A549 (cell line): ENCODE measurements at regions not wholly inside any gene's neighbourhood (a gene's known extent, or its start where the extent isn't known, plus 50 kb on each side); places are given as distances from the start of the nearest gene placed in this dataset.
A peak's percentile ranks its signal among the peaks of the same experiment; 100 is the strongest.

ENCODE experiments used
- ATAC-seq, 2 experiments: fragments of 200-7000 bp in 1 of 2; fragments of >200 bp in 1 of 2; cut with Nextera tagmentation in 1 of 2; cut with Tn5 transposase in 1 of 2; 3 replicates each; pipeline versions ENCODE4 v1.8.0 to v1.9.1; 2018 to 2020; ENCODE audit warnings: mild to moderate bottlenecking in 1 of 2, moderate library complexity in 1 of 2
- CTCF ChIA-PET: fragments of 300-600 bp; sonication (Branson Sonifier 250); formaldehyde crosslinking; extraction: SDS; loops from one replicate; lab custom pipeline; 2021; ENCODE audit warnings: antibody characterized with exemption, inconsistent platforms; lab: Yijun Ruan, JAX
- POLR2A ChIA-PET: fragments of 350-600 bp; formaldehyde crosslinking; extraction: SDS; loops from one replicate; lab custom pipeline; 2021; ENCODE audit warnings: antibody characterized with exemption, inconsistent platforms; lab: Yijun Ruan, JAX
- DNase-seq, 2 experiments: peaks; one replicate each; pipeline versions ENCODE4 v3.0.0 to v3.0.0-alpha.2; 2011 to 2016; ENCODE audit warnings: low read depth in 1 of 2, low spot score in 1 of 2
- FAIRE-seq: peaks from 2 replicates; lab custom pipeline; 2011; peaks lifted over from hg19 to GRCh38; lab: Jason Lieb, UNC
- H3K27ac ChIP-seq, 2 experiments: fragments of >200 bp; sonication (Bioruptor Twin); formaldehyde crosslinking; 3 replicates each; pipeline ENCODE4 v1.5.1; 2016 to 2017
- H3K4me1 ChIP-seq: fragments of >200 bp; sonication (Bioruptor Twin); formaldehyde crosslinking; 3 replicates; pipeline ENCODE4 v1.6.1; 2016
- H3K4me2 ChIP-seq: fragments of >200 bp; sonication (Bioruptor Twin); formaldehyde crosslinking; 3 replicates; pipeline ENCODE4 v1.6.1; 2016
- H3K4me3 ChIP-seq: fragments of >200 bp; sonication (Bioruptor Twin); formaldehyde crosslinking; 3 replicates; pipeline ENCODE4 v1.5.1; 2016
- H3K9me3 ChIP-seq: fragments of >200 bp; sonication (Bioruptor Twin); formaldehyde crosslinking; 3 replicates; pipeline ENCODE4 v1.6.1; 2016
- CBX8 ChIP-seq: fragments of 200-600 bp; sonication (generic); IDR thresholded peaks from 2 replicates; pipeline ENCODE4 v1.6.1; 2016
- CEBPB ChIP-seq, 2 experiments: fragments of >200 bp in 1 of 2; sonication (Bioruptor Twin) in 1 of 2; formaldehyde crosslinking in 1 of 2; IDR thresholded peaks; 2 replicates each; pipeline ENCODE4 v1.6.1; 2012 to 2016
- CHD4 ChIP-seq: fragments of 200-600 bp; sonication (generic); IDR thresholded peaks from 2 replicates; pipeline ENCODE4 v1.6.1; 2016; ENCODE audit warnings: antibody characterized with exemption, mild to moderate bottlenecking, borderline replicate concordance
- EP300 ChIP-seq, 2 experiments: fragments of >200 bp; sonication (Bioruptor Twin); formaldehyde crosslinking; IDR thresholded peaks; 2 replicates in 1 of 2; 3 replicates in 1 of 2; pipeline ENCODE4 v1.6.1; 2016 to 2017
- FOSL2 ChIP-seq, 2 experiments: fragments of 450-650 bp in 1 of 2; fragments of >200 bp in 1 of 2; sonication (Bioruptor Twin) in 1 of 2; formaldehyde crosslinking; IDR thresholded peaks; 2 replicates each; pipeline versions ENCODE4 v1.5.0 to v1.6.1; 2016 to 2020; ENCODE audit warnings: mild to moderate bottlenecking in 1 of 2, moderate library complexity in 1 of 2
- HDAC2 ChIP-seq: fragments of 200-600 bp; sonication (generic); IDR thresholded peaks from 2 replicates; pipeline ENCODE4 v1.6.1; 2016
- HEYL ChIP-seq: fragments of 250-450 bp; sonication (Bioruptor Pico); IDR thresholded peaks from 2 replicates; pipeline ENCODE4 v1.8.0; 2021; ENCODE audit warnings: mild to moderate bottlenecking, moderate library complexity
- HOXB13 ChIP-seq: fragments of 250-450 bp; sonication (Bioruptor Pico); IDR thresholded peaks from 2 replicates; pipeline ENCODE4 v1.5.0; 2020; ENCODE audit warnings: low read depth, mild to moderate bottlenecking, moderate library complexity
- MAFK ChIP-seq: fragments of 450-650 bp; IDR thresholded peaks from 2 replicates; pipeline ENCODE4 v1.6.1; 2014; ENCODE audit not compliant: partially characterized antibody
- NFE2L2 ChIP-seq: fragments of 150-350 bp; conservative IDR thresholded peaks from 2 replicates; pipeline ENCODE4 v1.6.1; 2014; ENCODE audit warnings: low read length
- PHF8 ChIP-seq: fragments of 200-600 bp; sonication (generic); IDR thresholded peaks from 2 replicates; pipeline ENCODE4 v1.6.1; 2016; ENCODE audit warnings: low read depth, mild to moderate bottlenecking, antibody characterized with exemption, moderate library complexity, borderline replicate concordance
- POLR2AphosphoS2 ChIP-seq: conservative IDR thresholded peaks from 2 replicates; pipeline ENCODE4 v1.6.1; 2012; ENCODE audit warnings: low read length, improper control_type of control experiment, inconsistent platforms
- RAD21 ChIP-seq, 2 experiments: fragments of >200 bp in 1 of 2; sonication (Bioruptor Twin) in 1 of 2; formaldehyde crosslinking in 1 of 2; IDR thresholded peaks in 1 of 2; conservative IDR thresholded peaks in 1 of 2; 2 replicates in 1 of 2; 3 replicates in 1 of 2; pipeline ENCODE4 v1.6.1; 2012 to 2018; ENCODE audit warnings: inconsistent platforms in 1 of 2
- RARB ChIP-seq: fragments of 250-450 bp; sonication (Bioruptor Pico); IDR thresholded peaks from 2 replicates; pipeline ENCODE4 v1.8.0; 2021; ENCODE audit warnings: mild to moderate bottlenecking, moderate library complexity
- SMC3 ChIP-seq: fragments of >200 bp; sonication (Bioruptor Twin); formaldehyde crosslinking; IDR thresholded peaks from 3 replicates; pipeline ENCODE4 v1.6.1; 2018; ENCODE audit warnings: inconsistent platforms
- TP53 ChIP-seq: fragments of 250-450 bp; sonication (Bioruptor Pico); IDR thresholded peaks from 2 replicates; pipeline ENCODE4 v1.5.0; 2021; ENCODE audit warnings: mild to moderate bottlenecking, moderate library complexity
- ZNF302 ChIP-seq: fragments of 250-450 bp; sonication (Bioruptor Pico); IDR thresholded peaks from 2 replicates; pipeline ENCODE4 v1.9.0; 2021; ENCODE audit warnings: inconsistent platforms, mild to moderate bottlenecking, moderate library complexity
- WGBS: methylation state at CpG from one replicate; pipeline ENCODE4 v1.1.6; 2017; ENCODE audit errors: missing lambda C conversion rate; 5-methylcytosine and 5-hydroxymethylcytosine counted together
- TF ChIP-seq, protein P1 (sequence below): fragments of >200 bp; sonication (Bioruptor Twin); formaldehyde crosslinking; IDR thresholded peaks from 3 replicates; pipeline ENCODE4 v1.5.1; 2016
- TF ChIP-seq, protein P2 (sequence below): fragments of >200 bp; sonication (Bioruptor Twin); formaldehyde crosslinking; IDR thresholded peaks from 2 replicates; pipeline ENCODE4 v1.6.1; 2016
- TF ChIP-seq, protein P3 (sequence below): IDR thresholded peaks from 2 replicates; pipeline ENCODE4 v1.6.1; 2012
- TF ChIP-seq, protein P4 (sequence below): IDR thresholded peaks from 2 replicates; pipeline ENCODE4 v1.6.1; 2012

DNA sequence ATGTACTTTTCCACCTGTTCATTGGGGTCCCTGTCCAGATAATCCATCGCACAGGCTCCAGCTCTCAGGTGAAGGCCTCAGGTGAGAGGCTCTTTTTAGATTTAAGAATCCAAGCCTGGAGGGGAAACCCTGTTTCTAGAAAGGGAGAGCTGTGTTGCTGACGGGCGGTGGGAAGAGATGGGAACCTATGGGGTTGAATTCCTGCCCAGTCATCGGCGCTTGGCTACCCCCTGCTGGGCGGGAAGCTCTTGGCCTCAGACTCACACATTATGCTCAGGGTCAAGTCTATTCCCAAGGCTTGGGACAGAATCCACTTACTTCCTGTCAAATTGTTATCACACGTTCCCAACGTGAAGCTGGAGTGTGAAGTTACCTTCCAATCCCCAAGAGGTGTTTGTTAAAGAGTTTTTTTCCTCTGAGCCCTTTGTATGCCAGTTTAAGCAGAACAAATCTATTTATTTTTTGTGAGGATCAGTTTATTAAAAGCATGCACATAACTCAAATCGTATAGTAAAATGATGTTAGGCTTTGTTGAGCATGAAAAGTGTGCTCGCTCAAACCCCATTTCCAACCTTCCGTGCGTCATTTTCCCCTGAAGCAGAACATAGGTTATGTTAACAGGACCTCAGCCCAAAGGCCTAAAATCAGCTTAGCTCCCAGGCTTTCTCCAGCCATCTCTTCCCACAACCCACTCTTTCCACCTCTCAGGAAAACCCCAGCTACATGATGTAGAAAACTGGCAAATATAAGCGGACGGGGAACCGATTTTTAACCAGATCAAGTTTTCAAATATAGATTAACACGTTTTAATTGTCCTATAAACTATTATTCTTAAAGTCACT, 181.7 kb upstream of the ETAA1 start:
- H3K4me2 ChIP-seq: no peak overlapping the region
- TF ChIP-seq, protein P1, sequence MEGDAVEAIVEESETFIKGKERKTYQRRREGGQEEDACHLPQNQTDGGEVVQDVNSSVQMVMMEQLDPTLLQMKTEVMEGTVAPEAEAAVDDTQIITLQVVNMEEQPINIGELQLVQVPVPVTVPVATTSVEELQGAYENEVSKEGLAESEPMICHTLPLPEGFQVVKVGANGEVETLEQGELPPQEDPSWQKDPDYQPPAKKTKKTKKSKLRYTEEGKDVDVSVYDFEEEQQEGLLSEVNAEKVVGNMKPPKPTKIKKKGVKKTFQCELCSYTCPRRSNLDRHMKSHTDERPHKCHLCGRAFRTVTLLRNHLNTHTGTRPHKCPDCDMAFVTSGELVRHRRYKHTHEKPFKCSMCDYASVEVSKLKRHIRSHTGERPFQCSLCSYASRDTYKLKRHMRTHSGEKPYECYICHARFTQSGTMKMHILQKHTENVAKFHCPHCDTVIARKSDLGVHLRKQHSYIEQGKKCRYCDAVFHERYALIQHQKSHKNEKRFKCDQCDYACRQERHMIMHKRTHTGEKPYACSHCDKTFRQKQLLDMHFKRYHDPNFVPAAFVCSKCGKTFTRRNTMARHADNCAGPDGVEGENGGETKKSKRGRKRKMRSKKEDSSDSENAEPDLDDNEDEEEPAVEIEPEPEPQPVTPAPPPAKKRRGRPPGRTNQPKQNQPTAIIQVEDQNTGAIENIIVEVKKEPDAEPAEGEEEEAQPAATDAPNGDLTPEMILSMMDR: no peak
- TF ChIP-seq RAD21 (conservative IDR thresholded peaks at IDR 0.05 in 1 of 2, IDR thresholded peaks at IDR 0.05 in 1 of 2): peak; percentile 28 to 42; a peak in 3 of 5 replicates
- no peak overlapping the region for H3K27ac ChIP-seq
- ChIA-PET POLR2A (no interaction called here), CTCF (interaction anchor here (0.5 to 1.2 kb wide), 3 partner anchors 14 to 578 kb away, joined by 3 read pairs; no protein-coding TSS in a partner anchor)
- H3K4me1 ChIP-seq: no peaks in the 10 kb centered on the region
- ATAC-seq: peak; percentile 65 to 82; a peak in 3 of 6 replicates
- peak; percentile 6 to 56 for DNase-seq
- H3K4me3 ChIP-seq: no peak overlapping the region
- 63% methylated on average over 16 of the region's 16 CpGs for WGBS
- FAIRE-seq: no peak
- no peaks in the 10 kb centered on the region for H3K9me3 ChIP-seq

DNA sequence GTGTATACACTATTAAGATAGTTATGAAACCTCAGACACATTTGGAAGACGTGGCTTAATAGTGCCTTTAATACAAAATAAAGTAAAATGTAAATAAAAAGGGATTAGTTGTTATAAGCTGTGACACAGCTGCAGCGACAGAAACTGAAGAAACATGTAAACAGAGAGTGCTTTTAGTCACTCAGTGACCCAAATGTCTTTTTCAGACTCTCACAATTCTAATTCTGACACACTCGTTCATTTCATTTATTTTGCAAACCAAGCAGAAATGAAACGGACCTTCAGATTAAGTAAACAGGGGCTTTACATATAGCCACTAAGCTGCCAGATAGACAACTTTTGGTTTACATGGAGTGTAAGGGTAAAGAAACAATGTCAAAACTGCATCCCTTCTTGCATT, 181.0 kb upstream of the ETAA1 start:
- ChIA-PET POLR2A (no interaction called here), CTCF (interaction anchor here (1.1 to 1.2 kb wide), 2 partner anchors 14 to 20 kb away, joined by 3 read pairs; no protein-coding TSS in a partner anchor)
- ATAC-seq: no peak
- Histone ChIP-seq H3K9me3 (no peaks in the 10 kb centered on the region), H3K4me1 (no peaks in the 10 kb centered on the region), H3K27ac (no peak overlapping the region), H3K4me2 (no peak overlapping the region), H3K4me3 (no peak overlapping the region)
- DNase-seq: no peak
- WGBS: 50% methylated on average over 4 of the region's 4 CpGs
- no peak for FAIRE-seq
- TF ChIP-seq HDAC2: no peak
- TF ChIP-seq CHD4: no peak
- TF ChIP-seq, protein P2, sequence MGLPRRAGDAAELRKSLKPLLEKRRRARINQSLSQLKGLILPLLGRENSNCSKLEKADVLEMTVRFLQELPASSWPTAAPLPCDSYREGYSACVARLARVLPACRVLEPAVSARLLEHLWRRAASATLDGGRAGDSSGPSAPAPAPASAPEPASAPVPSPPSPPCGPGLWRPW: no peak
- TF ChIP-seq NFE2L2: no peak
- no peak for TF ChIP-seq SMC3
- peak; percentile 56 for TF ChIP-seq MAFK
- TF ChIP-seq CBX8: no peak

DNA sequence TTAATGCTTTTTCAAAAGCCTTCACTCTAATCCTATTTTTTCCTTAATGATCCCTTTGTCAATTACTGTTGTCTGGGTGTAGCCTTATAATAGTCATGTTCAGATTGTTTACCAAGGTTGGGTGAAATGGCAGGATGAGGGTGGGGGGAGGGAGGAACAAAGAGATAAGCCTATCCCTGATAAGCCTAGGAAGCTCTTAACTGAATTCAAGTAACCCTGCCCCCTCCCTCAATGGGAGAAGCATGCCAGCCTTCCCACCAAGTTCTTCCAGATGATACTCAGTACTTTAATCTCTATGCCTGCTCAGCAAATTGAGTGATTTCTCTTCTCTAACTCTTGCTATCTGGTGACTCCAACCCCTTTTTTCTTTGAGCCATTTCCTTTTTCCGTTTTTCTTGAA, 180.3 kb upstream of the ETAA1 start:
- WGBS: 12% methylated on average over 1 of the region's 1 CpG
- H3K4me2 ChIP-seq: no peak overlapping the region
- DNase-seq (no peak), ATAC-seq (no peak)
- no peak overlapping the region for H3K4me3 ChIP-seq
- no peak overlapping the region for H3K27ac ChIP-seq
- POLR2A ChIA-PET: no interaction called here
- TF ChIP-seq HEYL (CRISPR knock-in tag) (no peak), HOXB13 (CRISPR knock-in tag) (no peak), CEBPB (IDR thresholded peaks at IDR 0.05) (no peak)
- TF ChIP-seq, all 56 proteins: peak for 0
- Histone ChIP-seq H3K9me3 (no peaks in the 10 kb centered on the region), H3K4me1 (no peaks in the 10 kb centered on the region)
- FAIRE-seq: no peak
- CTCF ChIA-PET: no interaction called here

DNA sequence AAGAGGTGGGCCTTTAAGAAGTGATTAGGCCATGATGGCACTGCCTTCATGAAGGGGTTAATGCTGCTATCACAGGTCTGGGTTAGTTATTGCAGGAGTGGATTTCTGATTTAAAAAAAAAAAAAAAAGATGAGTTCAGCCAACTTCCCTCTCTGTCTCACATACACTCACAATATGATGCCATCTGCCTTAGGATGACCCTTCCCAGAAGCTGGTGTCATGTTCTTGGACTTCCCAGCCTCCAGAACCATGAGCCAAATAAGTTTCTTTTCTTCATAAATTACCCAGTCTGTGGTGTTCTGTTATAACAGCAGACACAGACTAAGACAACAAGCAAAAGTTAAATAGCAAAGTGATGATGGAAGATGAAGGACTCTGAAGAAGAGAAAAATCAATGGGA, 179.7 kb upstream of the ETAA1 start:
- no peak for TF ChIP-seq ZNF302
- TF ChIP-seq, protein P3, sequence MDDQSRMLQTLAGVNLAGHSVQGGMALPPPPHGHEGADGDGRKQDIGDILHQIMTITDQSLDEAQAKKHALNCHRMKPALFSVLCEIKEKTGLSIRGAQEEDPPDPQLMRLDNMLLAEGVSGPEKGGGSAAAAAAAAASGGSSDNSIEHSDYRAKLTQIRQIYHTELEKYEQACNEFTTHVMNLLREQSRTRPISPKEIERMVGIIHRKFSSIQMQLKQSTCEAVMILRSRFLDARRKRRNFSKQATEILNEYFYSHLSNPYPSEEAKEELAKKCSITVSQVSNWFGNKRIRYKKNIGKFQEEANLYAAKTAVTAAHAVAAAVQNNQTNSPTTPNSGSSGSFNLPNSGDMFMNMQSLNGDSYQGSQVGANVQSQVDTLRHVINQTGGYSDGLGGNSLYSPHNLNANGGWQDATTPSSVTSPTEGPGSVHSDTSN: no peak
- TF ChIP-seq PHF8: no peak
- TF ChIP-seq, protein P4, sequence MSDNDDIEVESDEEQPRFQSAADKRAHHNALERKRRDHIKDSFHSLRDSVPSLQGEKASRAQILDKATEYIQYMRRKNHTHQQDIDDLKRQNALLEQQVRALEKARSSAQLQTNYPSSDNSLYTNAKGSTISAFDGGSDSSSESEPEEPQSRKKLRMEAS: no peak
- TF ChIP-seq FOSL2 (IDR thresholded peaks at IDR 0.05): no peak
- no peak for TF ChIP-seq FOSL2 (CRISPR knock-in tag; IDR thresholded peaks at IDR 0.05)
- no peak for TF ChIP-seq CBX8
- TF ChIP-seq EP300 (IDR thresholded peaks at IDR 0.05): no peak
- no peak for TF ChIP-seq POLR2AphosphoS2
- TF ChIP-seq HEYL (CRISPR knock-in tag): no peak
- TF ChIP-seq RARB (CRISPR knock-in tag): no peak
- no peak for TF ChIP-seq TP53 (CRISPR knock-in tag)
- no peak for TF ChIP-seq RAD21 (conservative IDR thresholded peaks at IDR 0.05 in 1 of 2, IDR thresholded peaks at IDR 0.05 in 1 of 2)
- TF ChIP-seq HDAC2: no peak
- TF ChIP-seq, all 56 proteins: peak for 0
- no peak for FAIRE-seq
- Histone ChIP-seq H3K27ac (no peak overlapping the region), H3K4me1 (no peaks in the 10 kb centered on the region), H3K4me3 (no peak overlapping the region), H3K9me3 (no peaks in the 10 kb centered on the region), H3K4me2 (no peak overlapping the region)
- ChIA-PET CTCF (no interaction called here), POLR2A (no interaction called here)
- no peak for DNase-seq
- ATAC-seq: no peak
